HEK293 (cell line): ENCODE measurements at regions not wholly inside any gene's neighbourhood (a gene's known extent, or its start where the extent isn't known, plus 50 kb on each side); places are given as distances from the start of the nearest gene placed in this dataset.

ENCODE experiments used
- BCL11A ChIP-seq: fragments of 450-650 bp; formaldehyde crosslinking; IDR thresholded peaks from 2 replicates; pipeline ENCODE4 v1.5.1; 2016; ENCODE audit warnings: low read depth, missing biosample characterization, missing genetic modification characterization
- BCL11B ChIP-seq: fragments of 450-650 bp; formaldehyde crosslinking; IDR thresholded peaks from 2 replicates; pipeline ENCODE4 v1.5.1; 2016; ENCODE audit warnings: low read depth, missing biosample characterization, missing genetic modification characterization
- MZF1 ChIP-seq: fragments of 450-650 bp; formaldehyde crosslinking; IDR thresholded peaks from 2 replicates; pipeline ENCODE4 v1.5.1; 2017; ENCODE audit warnings: missing biosample characterization, missing genetic modification characterization, borderline replicate concordance
- ZNF510 ChIP-seq: fragments of 450-650 bp; formaldehyde crosslinking; IDR thresholded peaks from 2 replicates; pipeline ENCODE4 v1.5.1; 2018; ENCODE audit warnings: mild to moderate bottlenecking, missing genetic modification characterization, missing biosample characterization; ENCODE audit not compliant: insufficient replicate concordance
- TF ChIP-seq, protein P1 (sequence below): fragments of 450-650 bp; formaldehyde crosslinking; IDR thresholded peaks from 2 replicates; pipeline ENCODE4 v1.5.1; 2016; ENCODE audit warnings: missing biosample characterization, missing genetic modification characterization

DNA sequence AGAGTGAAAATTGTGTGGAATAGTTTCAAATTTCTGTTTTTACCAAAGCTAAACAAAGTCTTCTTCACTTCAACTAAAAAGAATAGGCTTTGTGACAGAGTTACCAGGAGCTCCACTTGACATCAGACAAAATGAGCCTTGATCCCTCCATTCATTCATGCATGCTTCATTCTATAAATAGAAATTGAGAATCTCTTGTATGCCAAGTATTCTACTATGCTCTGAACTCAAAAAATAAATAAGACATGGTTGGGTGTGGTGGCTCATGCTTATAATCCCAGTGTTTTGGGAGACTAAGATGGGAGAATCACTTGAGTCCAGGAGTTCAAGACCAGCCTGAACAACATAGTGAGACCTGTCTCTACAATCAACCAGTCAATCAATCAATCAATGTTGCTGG is 236.6 kb upstream of the FAM83B start:
- TF ChIP-seq BCL11A (tag by site-specific recombination) (no peak), ZNF510 (tag by site-specific recombination) (no peak), MZF1 (tag by site-specific recombination) (no peak), BCL11B (tag by site-specific recombination) (no peak)
- TF ChIP-seq, protein P1, sequence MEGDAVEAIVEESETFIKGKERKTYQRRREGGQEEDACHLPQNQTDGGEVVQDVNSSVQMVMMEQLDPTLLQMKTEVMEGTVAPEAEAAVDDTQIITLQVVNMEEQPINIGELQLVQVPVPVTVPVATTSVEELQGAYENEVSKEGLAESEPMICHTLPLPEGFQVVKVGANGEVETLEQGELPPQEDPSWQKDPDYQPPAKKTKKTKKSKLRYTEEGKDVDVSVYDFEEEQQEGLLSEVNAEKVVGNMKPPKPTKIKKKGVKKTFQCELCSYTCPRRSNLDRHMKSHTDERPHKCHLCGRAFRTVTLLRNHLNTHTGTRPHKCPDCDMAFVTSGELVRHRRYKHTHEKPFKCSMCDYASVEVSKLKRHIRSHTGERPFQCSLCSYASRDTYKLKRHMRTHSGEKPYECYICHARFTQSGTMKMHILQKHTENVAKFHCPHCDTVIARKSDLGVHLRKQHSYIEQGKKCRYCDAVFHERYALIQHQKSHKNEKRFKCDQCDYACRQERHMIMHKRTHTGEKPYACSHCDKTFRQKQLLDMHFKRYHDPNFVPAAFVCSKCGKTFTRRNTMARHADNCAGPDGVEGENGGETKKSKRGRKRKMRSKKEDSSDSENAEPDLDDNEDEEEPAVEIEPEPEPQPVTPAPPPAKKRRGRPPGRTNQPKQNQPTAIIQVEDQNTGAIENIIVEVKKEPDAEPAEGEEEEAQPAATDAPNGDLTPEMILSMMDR (tag by site-specific recombination): no peak
